ENCODE measurements at regions not wholly inside any gene's neighbourhood (a gene's known extent, or its start where the extent isn't known, plus 50 kb on each side); places are given as distances from the start of the nearest gene placed in this dataset.

GRCh38 chr4:136441629-136442282 is 1090.5 kb downstream of the PCDH18 start:
- no peak for TF ChIP-seq CTCF (IDR thresholded peaks at IDR 0.05)

GRCh38 chr4:136438645-136439044 is 1093.6 kb downstream of the PCDH18 start:
- no peak for TF ChIP-seq CTCF (IDR thresholded peaks at IDR 0.05)

GRCh38 chr4:136424052-136424451 is 1108.2 kb downstream of the PCDH18 start:
- TF ChIP-seq CTCF (IDR thresholded peaks at IDR 0.05) = no peak

GRCh38 chr4:136414981-136415380 is 1117.3 kb downstream of the PCDH18 start:
- TF ChIP-seq CTCF (IDR thresholded peaks at IDR 0.05) = no peak

GRCh38 chr4:136412708-136413107 is 1119.6 kb downstream of the PCDH18 start:
- no peak for TF ChIP-seq CTCF (IDR thresholded peaks at IDR 0.05)

GRCh38 chr4:136400829-136401228 is 1131.5 kb downstream of the PCDH18 start:
- no peak for TF ChIP-seq CTCF (IDR thresholded peaks at IDR 0.05)

GRCh38 chr4:136395212-136395722 is 1137.0 kb downstream of the PCDH18 start:
- no peak for TF ChIP-seq CTCF (IDR thresholded peaks at IDR 0.05)

GRCh38 chr4:136392576-136392975 is 1139.7 kb downstream of the PCDH18 start:
- no peak for TF ChIP-seq CTCF (IDR thresholded peaks at IDR 0.05)

All from LNCAP (cell line).